SH-SY5Y (cell line): ENCODE measurements at regions not wholly inside any gene's neighbourhood (a gene's known extent, or its start where the extent isn't known, plus 50 kb on each side); places are given as distances from the start of the nearest gene placed in this dataset.

ENCODE experiments used
- GATA2 ChIP-seq: IDR thresholded peaks from 2 replicates; pipeline ENCODE4 v1.6.1; 2011; ENCODE audit warnings: mild to moderate bottlenecking, low read depth, low read length
- GATA3 ChIP-seq: IDR thresholded peaks from 2 replicates; pipeline ENCODE4 v1.6.1; 2011; ENCODE audit warnings: low read depth, mild to moderate bottlenecking, low read length, moderate library complexity

GRCh38 chr14:97458661-97459579 lies 661.7 kb downstream of the VRK1 start:
- no peak for TF ChIP-seq GATA2

GRCh38 chr14:97462081-97462480 lies 664.9 kb downstream of the VRK1 start:
- TF ChIP-seq GATA3 (no peak), GATA2 (no peak)

GRCh38 chr14:97468220-97468619 lies 671.0 kb downstream of the VRK1 start:
- TF ChIP-seq GATA2 (no peak), GATA3 (no peak)

- TF ChIP-seq GATA3: no peak
- TF ChIP-seq GATA2: no peak
These were observed 680.2 kb downstream of the VRK1 start for GRCh38 chr14:97477353-97477752.

GRCh38 chr14:97485201-97485600 lies 688.0 kb downstream of the VRK1 start:
- TF ChIP-seq GATA3 (no peak), GATA2 (no peak)

- no peak for TF ChIP-seq GATA2
- TF ChIP-seq GATA3: no peak
These were observed 689.5 kb downstream of the VRK1 start for GRCh38 chr14:97486601-97487120.

- no peak for TF ChIP-seq GATA3
- TF ChIP-seq GATA2: no peak
These were observed 692.6 kb downstream of the VRK1 start for GRCh38 chr14:97489750-97490149.

GRCh38 chr14:97490521-97491070 lies 693.4 kb downstream of the VRK1 start:
- TF ChIP-seq GATA2 (no peak), GATA3 (no peak)

- TF ChIP-seq GATA3 (no peak), GATA2 (no peak)
These were observed 694.5 kb downstream of the VRK1 start for GRCh38 chr14:97491697-97492096.

- TF ChIP-seq GATA3 (no peak), GATA2 (no peak)
These were observed 702.8 kb downstream of the VRK1 start for GRCh38 chr14:97499790-97500481.

GRCh38 chr14:97506626-97507025 lies 709.4 kb downstream of the VRK1 start:
- TF ChIP-seq GATA2 (no peak), GATA3 (no peak)

GRCh38 chr14:97513891-97514290 lies 716.7 kb downstream of the VRK1 start:
- TF ChIP-seq GATA2: no peak
- TF ChIP-seq GATA3: no peak

GRCh38 chr14:97517566-97518234 lies 720.5 kb downstream of the VRK1 start:
- no peak for TF ChIP-seq GATA3

- TF ChIP-seq GATA3 (no peak), GATA2 (no peak)
These were observed 726.8 kb downstream of the VRK1 start for GRCh38 chr14:97523936-97524335.
